ENCODE measurements at regions not wholly inside any gene's neighbourhood (a gene's known extent, or its start where the extent isn't known, plus 50 kb on each side); places are given as distances from the start of the nearest gene placed in this dataset.
"Not testable (repeated sequence)": the region's sequence is repeated elsewhere in the genome, so short reads cannot be mapped to it uniquely, and the experiment has no call there.

GRCh38 chr4:118566003-118566513, 119.1 kb upstream of the METTL14 start:
- CTCF ChIA-PET; H3K4me3 Mint-ChIP-seq; POLR2A ChIA-PET; H3K27ac ChIP-seq (ENCODE audit: low read length in 2 of 2); H3K4me2 ChIP-seq (replicated peaks; ENCODE audit: low read depth, low read length, poor library complexity, severe bottlenecking); H4K20me1 ChIP-seq (ENCODE audit: control insufficient read depth, insufficient read depth, low read length, poor library complexity, severe bottlenecking); H3K9me3 ChIP-seq (ENCODE audit: control extremely low read depth in 1 of 3, control insufficient read depth in 2 of 3, insufficient read depth in 1 of 3, low read length in 2 of 3); H3K36me3 ChIP-seq (replicated peaks in 1 of 2; ENCODE audit: control extremely low read depth in 1 of 2, control insufficient read depth in 1 of 2, extremely low read depth in 1 of 2, insufficient read depth in 2 of 2, low read length in 1 of 2); intact Hi-C loops (cut with micrococcal nuclease); ATAC-seq (ENCODE audit: low read depth); DNase-seq; H3K27ac Mint-ChIP-seq; H3K27me3 Mint-ChIP-seq; H3K4me1 Mint-ChIP-seq; H3K27me3 ChIP-seq (replicated peaks in 1 of 4; ENCODE audit: control extremely low read depth in 1 of 4, control insufficient read depth in 3 of 4, insufficient read depth in 4 of 4, low read length in 3 of 4); H3K4me3 ChIP-seq (ENCODE audit: control extremely low read depth in 1 of 5, extremely low read depth in 1 of 5, insufficient read depth in 1 of 5, low read depth in 2 of 5, low read length in 4 of 5); H3K9ac ChIP-seq (ENCODE audit: low read length); H2AFZ ChIP-seq (ENCODE audit: insufficient read depth, low read depth, low read length, poor library complexity, severe bottlenecking); H3K4me1 ChIP-seq (ENCODE audit: control insufficient read depth in 2 of 2, insufficient read depth in 2 of 2, low read length in 2 of 2); H3K9me3 Mint-ChIP-seq (ENCODE audit: insufficient read depth); H3K79me2 ChIP-seq (ENCODE audit: control insufficient read depth, insufficient read depth, low read length): not testable (repeated sequence)
- 0% methylated on average over 4 of the region's 9 CpGs for WGBS (ENCODE audit: insufficient coverage)

DNA sequence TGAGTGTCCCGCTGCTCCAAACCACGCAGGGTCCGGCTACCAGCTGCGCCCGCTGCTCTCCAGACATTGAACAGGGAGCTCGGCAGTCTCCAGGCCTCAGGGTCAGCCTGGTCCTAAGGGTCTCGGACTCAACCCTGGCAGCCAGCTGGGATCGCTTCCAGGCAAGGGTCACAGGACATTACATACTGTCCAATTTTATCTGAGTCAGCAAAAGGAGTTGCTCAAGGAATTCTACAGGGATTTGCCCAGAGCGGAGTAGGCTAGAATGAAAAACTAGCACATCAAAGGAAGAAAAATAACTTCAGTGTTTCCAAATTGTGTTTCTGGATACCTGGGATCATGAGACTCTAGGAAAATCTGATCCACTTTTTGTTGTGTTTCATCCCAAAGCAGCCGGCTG, 112.2 kb upstream of the METTL14 start:
- H3K36me3 ChIP-seq (replicated peaks in 1 of 2; ENCODE audit: control extremely low read depth in 1 of 2, control insufficient read depth in 1 of 2, extremely low read depth in 1 of 2, insufficient read depth in 2 of 2, low read length in 1 of 2); H3K4me1 ChIP-seq (ENCODE audit: control insufficient read depth in 2 of 2, insufficient read depth in 2 of 2, low read length in 2 of 2); H3K27me3 Mint-ChIP-seq; H3K4me3 Mint-ChIP-seq; H3K4me1 Mint-ChIP-seq; H3K9me3 Mint-ChIP-seq (ENCODE audit: insufficient read depth); H3K4me2 ChIP-seq (replicated peaks; ENCODE audit: low read depth, low read length, poor library complexity, severe bottlenecking); POLR2A ChIA-PET; DNase-seq; CTCF ChIA-PET; intact Hi-C loops (cut with micrococcal nuclease); H3K4me3 ChIP-seq (ENCODE audit: control extremely low read depth in 1 of 5, extremely low read depth in 1 of 5, insufficient read depth in 1 of 5, low read depth in 2 of 5, low read length in 4 of 5); H3K9ac ChIP-seq (ENCODE audit: low read length); H3K27ac Mint-ChIP-seq; H3K9me3 ChIP-seq (ENCODE audit: control extremely low read depth in 1 of 3, control insufficient read depth in 2 of 3, insufficient read depth in 1 of 3, low read length in 2 of 3); ATAC-seq (ENCODE audit: low read depth); H3K79me2 ChIP-seq (ENCODE audit: control insufficient read depth, insufficient read depth, low read length); H2AFZ ChIP-seq (ENCODE audit: insufficient read depth, low read depth, low read length, poor library complexity, severe bottlenecking); H3K27me3 ChIP-seq (replicated peaks in 1 of 4; ENCODE audit: control extremely low read depth in 1 of 4, control insufficient read depth in 3 of 4, insufficient read depth in 4 of 4, low read length in 3 of 4); H3K27ac ChIP-seq (ENCODE audit: low read length in 2 of 2); H4K20me1 ChIP-seq (ENCODE audit: control insufficient read depth, insufficient read depth, low read length, poor library complexity, severe bottlenecking): not testable (repeated sequence)
- 90% methylated on average over 9 of the region's 10 CpGs for WGBS (ENCODE audit: insufficient coverage)

DNA sequence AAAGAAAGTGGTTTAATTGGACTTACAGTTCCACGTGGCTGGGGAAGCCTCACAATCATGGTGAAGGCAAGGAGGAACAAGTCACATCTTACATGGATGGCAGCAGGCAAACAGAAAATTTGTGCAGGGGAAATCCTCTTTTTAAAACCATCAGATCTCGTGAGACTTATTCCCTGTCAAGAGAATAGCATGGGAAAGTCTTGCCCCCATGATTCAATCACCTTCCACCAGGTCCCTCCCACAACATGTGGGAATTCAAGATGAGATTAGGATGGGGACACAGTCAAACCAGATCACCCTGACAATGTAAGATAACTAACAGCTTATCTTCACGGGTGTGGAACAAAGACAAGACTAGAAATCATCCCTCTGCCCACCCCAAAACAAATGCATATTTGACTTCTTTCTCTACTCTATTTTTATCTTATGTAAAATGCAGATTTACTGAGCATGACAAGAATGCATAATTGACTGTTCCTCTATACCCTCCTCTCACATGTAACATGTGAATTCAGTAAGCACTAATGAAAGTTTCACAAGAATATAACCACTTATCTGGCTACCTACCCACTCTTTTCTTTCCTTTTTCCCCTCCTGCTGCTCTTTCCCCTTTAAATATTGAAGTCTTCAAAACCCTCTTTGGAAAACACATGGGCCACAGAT, 110.8 kb upstream of the METTL14 start:
- H3K4me3 Mint-ChIP-seq; intact Hi-C loops (cut with micrococcal nuclease); H3K4me1 Mint-ChIP-seq; H4K20me1 ChIP-seq (ENCODE audit: control insufficient read depth, insufficient read depth, low read length, poor library complexity, severe bottlenecking); H2AFZ ChIP-seq (ENCODE audit: insufficient read depth, low read depth, low read length, poor library complexity, severe bottlenecking); H3K9me3 Mint-ChIP-seq (ENCODE audit: insufficient read depth); H3K27me3 ChIP-seq (replicated peaks in 1 of 4; ENCODE audit: control extremely low read depth in 1 of 4, control insufficient read depth in 3 of 4, insufficient read depth in 4 of 4, low read length in 3 of 4); H3K27ac Mint-ChIP-seq; CTCF ChIA-PET; ATAC-seq (ENCODE audit: low read depth); H3K9me3 ChIP-seq (ENCODE audit: control extremely low read depth in 1 of 3, control insufficient read depth in 2 of 3, insufficient read depth in 1 of 3, low read length in 2 of 3); DNase-seq; POLR2A ChIA-PET; H3K79me2 ChIP-seq (ENCODE audit: control insufficient read depth, insufficient read depth, low read length); H3K4me3 ChIP-seq (ENCODE audit: control extremely low read depth in 1 of 5, extremely low read depth in 1 of 5, insufficient read depth in 1 of 5, low read depth in 2 of 5, low read length in 4 of 5); H3K27ac ChIP-seq (ENCODE audit: low read length in 2 of 2); H3K4me2 ChIP-seq (replicated peaks; ENCODE audit: low read depth, low read length, poor library complexity, severe bottlenecking); H3K4me1 ChIP-seq (ENCODE audit: control insufficient read depth in 2 of 2, insufficient read depth in 2 of 2, low read length in 2 of 2); H3K9ac ChIP-seq (ENCODE audit: low read length); H3K36me3 ChIP-seq (replicated peaks in 1 of 2; ENCODE audit: control extremely low read depth in 1 of 2, control insufficient read depth in 1 of 2, extremely low read depth in 1 of 2, insufficient read depth in 2 of 2, low read length in 1 of 2): not testable (repeated sequence)
- 33% methylated on average over 1 of the region's 3 CpGs for WGBS (ENCODE audit: insufficient coverage)
- H3K27me3 Mint-ChIP-seq: peaks cover 12% of the 10 kb centered on the region

- not testable (repeated sequence) for H3K9ac ChIP-seq (ENCODE audit: low read length)
Observed at GRCh38 chr4:118575057-118575456, 110.1 kb upstream of the METTL14 start.

More at GRCh38 chr4:118575057-118575456, 110.1 kb upstream of the METTL14 start:
- H3K4me2 ChIP-seq (replicated peaks; ENCODE audit: low read depth, low read length, poor library complexity, severe bottlenecking); intact Hi-C loops (cut with micrococcal nuclease); ATAC-seq (ENCODE audit: low read depth); H3K4me1 ChIP-seq (ENCODE audit: control insufficient read depth in 2 of 2, insufficient read depth in 2 of 2, low read length in 2 of 2); H3K79me2 ChIP-seq (ENCODE audit: control insufficient read depth, insufficient read depth, low read length); H3K27ac ChIP-seq (ENCODE audit: low read length in 2 of 2); H2AFZ ChIP-seq (ENCODE audit: insufficient read depth, low read depth, low read length, poor library complexity, severe bottlenecking); H3K4me3 Mint-ChIP-seq; H3K9me3 Mint-ChIP-seq (ENCODE audit: insufficient read depth); H3K9me3 ChIP-seq (ENCODE audit: control extremely low read depth in 1 of 3, control insufficient read depth in 2 of 3, insufficient read depth in 1 of 3, low read length in 2 of 3); CTCF ChIA-PET; H3K36me3 ChIP-seq (replicated peaks in 1 of 2; ENCODE audit: control extremely low read depth in 1 of 2, control insufficient read depth in 1 of 2, extremely low read depth in 1 of 2, insufficient read depth in 2 of 2, low read length in 1 of 2); H3K4me3 ChIP-seq (ENCODE audit: control extremely low read depth in 1 of 5, extremely low read depth in 1 of 5, insufficient read depth in 1 of 5, low read depth in 2 of 5, low read length in 4 of 5); H4K20me1 ChIP-seq (ENCODE audit: control insufficient read depth, insufficient read depth, low read length, poor library complexity, severe bottlenecking); H3K4me1 Mint-ChIP-seq; POLR2A ChIA-PET; H3K27ac Mint-ChIP-seq; H3K27me3 ChIP-seq (replicated peaks in 1 of 4; ENCODE audit: control extremely low read depth in 1 of 4, control insufficient read depth in 3 of 4, insufficient read depth in 4 of 4, low read length in 3 of 4); DNase-seq: not testable (repeated sequence)
- H3K27me3 Mint-ChIP-seq: peaks cover 12% of the 10 kb centered on the region
- WGBS (ENCODE audit: insufficient coverage): no CpG with 5 or more reads among the region's 1 CpG

Data from B cell (primary cell).